H1 (cell line): ENCODE measurements at regions not wholly inside any gene's neighbourhood (a gene's known extent, or its start where the extent isn't known, plus 50 kb on each side); places are given as distances from the start of the nearest gene placed in this dataset.

Experiments used
- ASH2L ChIP-seq: fragments of 200-600, 300-600 bp; sonication (generic); IDR thresholded peaks from one replicate; pipeline ENCODE4 v1.7.1; 2017; ENCODE audit warnings: low read length
- CBX8 ChIP-seq: fragments of 300-800, 300-1000 bp; sonication (generic); IDR thresholded peaks from 2 replicates; pipeline ENCODE4 v1.7.1; 2016; ENCODE audit warnings: low read depth, low read length, borderline replicate concordance
- RFX5 ChIP-seq: IDR thresholded peaks from 2 replicates; pipeline ENCODE4 v1.6.1; 2011; ENCODE audit warnings: low read depth, low read length, improper control_type of control experiment, borderline replicate concordance

- no peak for TF ChIP-seq RFX5
- no peak for TF ChIP-seq ASH2L
- no peak for TF ChIP-seq CBX8
Observed at GRCh38 chr2:89848114-89848513, 1156.6 kb downstream of the RPIA start (continued).
